ENCODE measurements at regions not wholly inside any gene's neighbourhood (a gene's known extent, or its start where the extent isn't known, plus 50 kb on each side); places are given as distances from the start of the nearest gene placed in this dataset.
"Not testable (repeated sequence)": the region's sequence is repeated elsewhere in the genome, so short reads cannot be mapped to it uniquely, and the experiment has no call there.

DNA sequence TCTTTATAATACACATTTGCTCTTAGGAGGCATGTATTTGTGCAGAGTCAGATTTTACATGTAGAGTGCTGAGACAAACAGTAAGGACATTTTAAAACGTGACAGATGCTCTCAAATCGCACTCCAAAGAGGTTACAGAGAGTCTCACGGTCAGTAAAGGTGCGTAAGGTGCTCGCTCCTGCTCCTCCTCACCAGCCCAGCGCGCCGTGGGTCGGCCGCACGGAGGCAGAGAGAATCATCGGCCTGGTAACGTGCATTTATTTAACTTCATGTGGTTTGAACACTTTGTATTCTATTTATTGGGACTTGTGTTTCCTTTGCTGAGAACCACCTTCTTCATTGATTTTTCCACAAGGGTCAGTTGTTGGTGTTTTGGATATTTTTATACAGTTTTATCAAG is 900.1 kb downstream of the BRD1 start:
- DNase-seq (ENCODE audit: low read depth), result no peak

DNA sequence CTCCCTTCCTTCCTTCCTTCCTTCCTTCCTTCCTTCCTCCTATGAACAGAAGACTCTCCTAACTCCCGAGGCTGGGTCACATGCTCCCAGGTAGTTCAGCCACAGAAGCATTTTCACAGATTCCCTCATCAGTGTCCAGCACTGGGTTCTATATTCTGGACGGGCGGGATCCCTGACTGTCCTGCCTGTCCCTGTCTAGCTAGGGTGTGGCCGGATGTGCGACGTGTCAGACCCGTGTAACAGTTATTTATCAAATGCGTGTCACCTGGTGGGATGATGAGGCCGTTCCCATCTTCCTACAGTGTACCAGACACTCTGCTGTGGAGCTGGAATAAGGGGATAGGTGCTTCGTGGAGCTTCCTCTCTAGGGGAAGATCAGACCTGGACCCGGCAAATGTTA is 901.0 kb downstream of the BRD1 start:
- DNase-seq (ENCODE audit: low read depth), result no peak

- no peak for DNase-seq (ENCODE audit: low read depth)
Measured at GRCh38 chr22:48926136-48926535, 901.5 kb downstream of the BRD1 start.

DNA sequence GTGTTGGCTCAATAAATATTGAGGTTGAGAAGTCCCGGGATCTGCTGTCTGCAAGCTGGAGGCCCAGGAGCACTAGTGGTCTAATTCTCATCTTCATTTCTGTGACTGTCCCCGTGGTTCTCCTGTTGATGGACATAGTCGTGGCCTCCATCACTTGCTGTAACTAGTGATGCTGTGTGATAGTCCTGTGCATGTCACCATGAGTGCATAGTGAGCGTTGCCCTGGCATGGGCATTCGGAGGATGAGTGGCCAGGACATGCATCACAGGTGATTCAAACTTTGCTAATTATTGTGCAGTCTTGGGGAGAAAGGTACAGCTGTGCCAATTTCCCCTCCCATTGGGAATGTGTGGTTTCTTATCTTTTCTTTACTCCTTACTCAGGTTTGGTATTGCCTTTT is 902.2 kb downstream of the BRD1 start:
- no peak for DNase-seq (ENCODE audit: low read depth)

GRCh38 chr22:48923996-48924395 is 903.7 kb downstream of the BRD1 start:
- no peak for DNase-seq (ENCODE audit: low read depth)

- no peak for DNase-seq (ENCODE audit: low read depth)
Measured at GRCh38 chr22:48923165-48923865, 904.4 kb downstream of the BRD1 start.

GRCh38 chr22:48921411-48921903 is 906.2 kb downstream of the BRD1 start:
- no peak for DNase-seq (ENCODE audit: low read depth)

DNA sequence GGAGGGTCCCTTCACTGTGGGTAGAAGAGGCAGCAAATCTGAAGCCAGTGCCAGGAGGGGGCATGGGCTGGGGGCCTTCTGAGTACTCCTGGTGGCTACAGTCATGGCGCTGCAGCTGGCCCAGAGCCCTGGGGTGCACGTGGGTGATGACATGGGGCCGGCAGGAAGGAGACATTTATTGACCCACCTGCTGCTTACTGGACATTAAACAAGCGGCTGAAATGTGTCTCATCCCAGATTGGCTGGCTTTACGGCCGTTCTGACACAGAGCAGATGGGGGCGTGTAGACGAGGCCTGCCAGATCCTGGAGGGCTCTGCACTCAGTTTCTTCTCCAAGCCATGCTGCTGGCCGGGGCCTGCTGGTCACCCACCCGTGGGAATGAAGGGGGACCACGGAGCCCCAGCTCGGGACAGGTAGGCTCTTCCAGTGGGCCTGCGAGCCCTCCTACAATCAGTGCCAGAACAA is 906.9 kb downstream of the BRD1 start:
- no peak for DNase-seq (ENCODE audit: low read depth)

- DNase-seq (ENCODE audit: low read depth), result no peak
Measured at GRCh38 chr22:48919851-48920589, 907.7 kb downstream of the BRD1 start.

GRCh38 chr22:48919187-48919590 is 908.5 kb downstream of the BRD1 start:
- DNase-seq (ENCODE audit: low read depth), result no peak

GRCh38 chr22:48918585-48919186 is 909.0 kb downstream of the BRD1 start:
- no peak for DNase-seq (ENCODE audit: low read depth)

DNA sequence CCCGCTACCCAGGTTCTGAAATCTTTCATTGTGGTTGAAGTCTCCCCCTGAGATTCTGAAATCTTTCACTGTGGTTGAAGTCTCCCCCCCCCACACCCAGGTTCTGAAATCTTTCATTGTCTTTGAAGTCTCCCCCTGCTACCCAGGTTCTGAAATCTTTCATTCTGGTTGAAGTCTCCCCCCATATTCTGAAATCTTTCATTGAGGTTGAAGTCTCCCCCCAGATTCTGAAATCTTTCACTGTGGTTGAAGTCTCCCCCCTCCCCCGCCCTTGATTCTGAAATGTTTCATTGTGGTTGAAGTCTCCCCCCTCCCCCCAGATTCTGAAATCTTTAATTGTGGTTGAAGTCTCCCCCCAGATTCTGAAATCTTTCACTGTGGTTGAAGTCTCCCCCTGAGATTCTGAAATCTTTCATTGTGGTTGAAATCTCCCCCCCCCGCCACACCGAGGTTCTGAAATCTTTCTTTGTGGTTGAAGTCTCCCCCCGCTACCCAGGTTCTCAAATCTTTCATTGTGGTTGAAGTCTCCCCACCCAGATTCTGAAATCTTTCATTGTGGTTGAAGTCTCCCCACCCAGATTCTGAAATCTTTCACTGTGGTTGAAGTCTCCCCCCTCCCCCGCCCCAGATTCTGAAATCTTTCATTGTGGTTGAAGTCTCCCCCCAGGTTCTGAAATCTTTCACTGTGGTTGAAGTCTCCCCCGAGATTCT is 915.2 kb downstream of the BRD1 start:
- not testable (repeated sequence) for DNase-seq (ENCODE audit: low read depth)

- DNase-seq (ENCODE audit: low read depth), result not testable (repeated sequence)
Measured at GRCh38 chr22:48911647-48912046, 916.0 kb downstream of the BRD1 start.

- DNase-seq (ENCODE audit: low read depth), result not testable (repeated sequence)
Measured at GRCh38 chr22:48911067-48911466, 916.6 kb downstream of the BRD1 start.

DNA sequence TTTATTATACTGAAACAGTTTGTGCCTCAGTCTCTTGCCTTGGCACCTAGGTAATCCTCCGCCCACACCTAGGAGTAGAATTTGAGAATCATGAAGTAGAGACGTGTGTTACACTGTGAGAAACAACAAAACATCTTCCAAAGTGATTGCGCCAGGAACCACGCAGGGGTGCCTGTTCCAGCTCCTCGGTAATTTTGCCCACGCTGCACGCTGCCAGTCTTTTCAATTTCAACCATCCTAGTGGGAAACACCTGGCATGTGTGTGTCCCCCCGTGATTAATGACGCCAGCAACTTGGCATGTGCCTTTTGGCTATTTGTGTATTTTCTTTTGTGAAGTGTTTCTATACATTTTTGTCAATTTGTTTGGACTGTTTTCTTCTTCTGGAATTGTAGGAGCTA is 919.1 kb downstream of the BRD1 start:
- no peak for DNase-seq (ENCODE audit: low read depth)

- no peak for DNase-seq (ENCODE audit: low read depth)
Measured at GRCh38 chr22:48907591-48907990, 920.1 kb downstream of the BRD1 start.

DNA sequence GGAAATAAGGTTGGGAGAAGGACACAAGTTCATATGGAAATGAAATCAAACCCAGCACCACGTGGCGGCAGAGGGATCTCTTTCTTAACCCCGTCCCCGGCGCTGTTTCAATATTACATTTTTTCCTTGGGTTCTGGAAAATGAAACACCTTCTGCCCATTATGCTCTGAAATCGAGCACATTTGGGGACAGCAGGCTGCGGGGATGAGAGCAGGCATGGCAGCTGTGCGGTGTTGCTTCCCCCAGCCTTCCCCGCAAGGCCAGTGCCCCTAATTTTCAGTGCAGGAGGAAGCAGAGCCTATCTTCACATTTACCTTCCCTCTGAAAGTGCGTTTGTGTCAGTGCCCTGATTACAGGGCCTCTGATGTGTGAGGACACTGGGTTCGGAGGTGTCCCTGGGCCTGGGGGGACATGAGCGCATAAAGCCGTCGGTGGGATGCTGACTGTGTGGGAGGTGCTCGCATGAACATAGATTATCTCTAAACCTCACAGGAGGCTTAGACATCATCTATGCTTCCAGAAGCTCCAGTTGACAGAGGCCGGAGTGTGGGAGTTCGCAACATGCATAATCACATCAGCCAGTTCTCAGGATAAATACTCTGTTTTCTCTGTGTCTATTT is 921.3 kb downstream of the BRD1 start:
- DNase-seq (ENCODE audit: low read depth), result no peak

GRCh38 chr22:48905206-48905975 is 922.3 kb downstream of the BRD1 start:
- DNase-seq (ENCODE audit: low read depth), result no peak

GRCh38 chr22:48902983-48903650 is 924.6 kb downstream of the BRD1 start:
- DNase-seq (ENCODE audit: low read depth), result no peak
